Fibroblast of skin of left quadriceps (primary cell): ENCODE measurements at regions not wholly inside any gene's neighbourhood (a gene's known extent, or its start where the extent isn't known, plus 50 kb on each side); places are given as distances from the start of the nearest gene placed in this dataset.
A peak's percentile ranks its signal among the peaks of the same experiment; 100 is the strongest.

Experiments
- DNase-seq, 2 experiments: peaks; one replicate each; pipeline ENCODE4 v3.0.0-alpha.2; 2013; ENCODE audit warnings: low read depth in 2 of 2

GRCh38 chr12:92304371-92305055 lies 158.9 kb upstream of the BTG1 start:
- no peak for DNase-seq

DNA sequence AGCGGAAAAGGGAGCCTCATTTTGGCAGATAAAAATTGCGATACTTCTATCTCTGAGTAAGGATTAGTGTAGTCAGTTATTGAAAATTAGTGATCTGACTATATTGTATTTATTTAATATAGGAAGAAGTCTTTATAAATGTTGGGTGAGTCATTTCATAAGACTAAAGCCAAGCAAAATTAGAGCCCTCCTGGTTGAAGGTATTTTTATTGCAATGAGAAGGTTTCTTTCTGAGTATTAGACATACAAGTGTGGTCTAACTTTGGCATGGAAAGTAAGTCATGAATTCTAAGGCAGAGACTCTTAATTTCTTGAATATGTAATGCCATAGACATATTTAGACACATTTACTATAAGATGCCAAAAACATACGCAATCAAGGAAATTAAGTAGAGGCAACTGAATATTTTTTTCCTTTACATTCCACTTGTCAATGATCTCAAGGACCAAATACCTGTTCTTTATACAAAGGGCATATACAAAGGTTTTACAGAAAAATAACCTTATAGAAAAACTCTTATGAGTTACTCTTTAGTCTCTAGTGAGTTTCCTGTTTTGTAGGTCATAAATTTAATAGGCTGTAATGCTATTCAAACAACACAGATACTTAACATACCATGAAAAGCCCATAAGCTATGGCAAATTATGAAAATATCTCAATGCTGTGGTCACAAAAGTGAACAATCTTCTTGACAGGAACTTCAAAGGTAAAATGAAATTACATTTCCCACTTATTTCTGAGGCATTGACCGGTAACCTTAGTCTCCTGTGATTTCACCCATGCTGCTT lies 156.6 kb upstream of the BTG1 start:
- no peak for DNase-seq

DNA sequence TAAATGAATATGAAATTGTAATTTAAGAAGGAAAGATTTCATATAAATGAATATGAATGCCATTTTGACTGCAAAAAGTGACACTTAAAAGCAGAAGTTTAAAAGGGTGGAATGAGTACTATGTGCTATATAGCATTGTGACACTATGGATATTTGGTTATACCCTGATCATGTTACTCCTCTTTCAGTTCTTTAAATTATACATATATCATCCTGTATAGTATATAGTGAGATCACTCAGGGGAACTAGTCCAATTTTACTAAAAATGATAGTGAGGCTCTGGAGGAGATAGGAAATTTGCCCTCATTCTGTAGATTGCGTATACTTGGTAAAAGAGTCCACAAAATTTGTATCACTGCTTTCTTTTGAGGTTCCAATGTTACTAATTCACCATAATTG lies 155.7 kb upstream of the BTG1 start:
- no peak for DNase-seq

DNA sequence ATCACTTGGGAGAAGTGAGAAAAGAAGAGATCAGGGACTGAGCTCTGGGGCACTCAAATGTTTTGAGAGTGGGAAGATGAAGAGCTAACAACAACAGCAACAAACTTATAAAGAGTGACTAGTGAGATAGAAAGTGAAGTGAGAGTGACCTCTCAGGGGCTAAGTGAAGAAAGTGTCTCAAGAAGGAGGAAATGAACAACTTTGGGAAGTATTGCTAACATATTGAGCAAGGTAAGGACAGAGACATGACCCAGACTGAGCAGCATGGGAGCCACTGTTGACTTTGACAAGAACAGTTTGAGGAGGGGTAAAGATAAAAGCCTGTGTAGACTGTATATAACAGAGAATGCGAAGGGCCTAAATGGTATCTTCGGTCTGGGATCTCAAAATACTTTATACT lies 155.1 kb upstream of the BTG1 start:
- no peak for DNase-seq

DNA sequence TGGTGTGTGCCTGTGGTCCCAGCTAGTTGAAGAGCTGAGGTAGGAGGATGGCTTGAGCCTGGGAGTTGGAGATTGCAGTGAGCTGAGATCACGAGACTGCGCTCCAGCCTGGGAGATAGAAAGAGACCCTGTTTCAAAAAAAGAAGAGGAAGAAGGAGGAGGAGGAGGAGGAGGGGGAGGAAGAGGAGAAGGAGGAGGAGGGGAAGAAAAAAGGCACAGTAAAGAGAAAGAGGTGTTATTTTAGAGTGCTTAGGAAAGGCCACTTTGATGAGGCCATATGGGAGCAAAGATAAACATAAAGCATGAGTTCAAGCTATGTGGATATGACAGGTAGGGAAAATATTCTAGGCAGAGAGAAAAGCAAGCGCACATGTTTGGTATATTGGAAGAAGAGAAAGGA lies 154.1 kb upstream of the BTG1 start:
- DNase-seq, result no peak

DNA sequence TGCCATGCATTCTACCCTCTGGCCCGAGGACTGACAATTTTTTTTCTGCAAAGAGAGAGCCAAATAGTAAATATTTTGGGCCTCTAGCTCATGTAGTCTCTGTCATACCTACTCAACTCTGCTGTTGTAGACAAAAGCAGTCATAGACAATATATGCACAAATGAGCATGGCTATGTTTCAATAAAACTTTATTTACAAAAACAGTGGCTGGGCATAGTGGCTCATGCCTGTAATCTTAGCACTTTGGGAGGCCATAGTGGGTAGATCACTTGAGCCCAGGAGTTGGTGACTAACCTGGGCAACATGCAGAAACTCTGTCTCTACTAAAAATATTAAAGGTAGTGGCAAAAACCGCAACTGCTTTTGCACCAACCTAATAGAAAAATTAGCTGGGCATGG lies 153.7 kb upstream of the BTG1 start:
- no peak for DNase-seq

DNA sequence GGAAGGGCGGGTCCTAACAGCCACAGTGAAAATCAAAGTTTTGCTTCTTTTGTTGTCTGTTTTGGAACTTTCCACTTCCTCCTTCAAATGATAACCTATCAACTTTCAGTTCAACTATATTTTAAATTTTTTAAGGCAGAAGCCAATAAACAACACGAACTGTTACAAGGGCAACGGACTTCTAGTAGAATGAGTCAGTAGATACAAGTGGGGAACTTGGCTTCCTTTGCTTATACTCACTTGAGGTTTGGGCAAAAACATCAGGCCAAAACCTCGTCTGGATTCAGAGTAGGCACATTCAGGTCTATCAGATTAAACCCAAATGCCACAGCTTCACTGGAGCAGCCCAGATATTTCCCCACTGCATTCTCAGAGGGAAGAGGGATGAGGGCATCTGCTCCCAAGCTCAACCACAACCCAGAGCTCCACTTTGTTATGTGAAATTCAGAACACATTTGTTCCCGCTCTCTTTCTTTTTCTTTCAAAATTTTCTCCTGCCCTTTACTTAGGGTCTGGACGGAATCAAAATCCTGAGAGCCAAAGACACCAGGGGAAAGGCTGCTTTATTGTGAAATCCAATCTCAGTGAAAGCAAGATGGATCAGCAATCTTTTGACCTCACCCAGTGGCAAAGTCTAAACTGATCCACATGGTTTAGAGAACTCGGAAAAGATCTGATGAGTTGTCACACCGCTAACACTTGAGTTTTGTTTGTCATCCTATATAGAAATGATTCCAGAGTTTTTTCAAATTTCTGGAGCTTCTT lies 152.5 kb upstream of the BTG1 start:
- DNase-seq, result peak; percentile 26 to 29

DNA sequence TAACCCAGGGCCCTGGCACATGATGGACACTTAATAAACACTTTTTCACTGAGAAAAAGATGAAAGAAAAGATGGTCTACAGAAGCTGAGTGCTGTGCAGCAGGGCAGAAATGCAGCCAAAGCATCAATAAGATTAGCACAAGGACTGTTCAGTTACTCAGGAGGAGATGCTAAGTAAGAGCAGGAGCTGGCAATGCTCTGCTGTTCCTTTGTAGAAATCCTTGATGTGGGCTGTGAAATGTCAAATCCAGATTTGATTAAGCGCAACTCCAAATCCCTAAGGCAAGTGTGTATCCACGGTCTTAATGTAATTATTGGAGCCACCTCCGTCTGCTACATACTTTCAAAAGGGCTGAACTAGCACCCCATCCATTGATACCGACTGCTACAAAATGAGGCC lies 151.8 kb upstream of the BTG1 start:
- DNase-seq, result no peak

DNA sequence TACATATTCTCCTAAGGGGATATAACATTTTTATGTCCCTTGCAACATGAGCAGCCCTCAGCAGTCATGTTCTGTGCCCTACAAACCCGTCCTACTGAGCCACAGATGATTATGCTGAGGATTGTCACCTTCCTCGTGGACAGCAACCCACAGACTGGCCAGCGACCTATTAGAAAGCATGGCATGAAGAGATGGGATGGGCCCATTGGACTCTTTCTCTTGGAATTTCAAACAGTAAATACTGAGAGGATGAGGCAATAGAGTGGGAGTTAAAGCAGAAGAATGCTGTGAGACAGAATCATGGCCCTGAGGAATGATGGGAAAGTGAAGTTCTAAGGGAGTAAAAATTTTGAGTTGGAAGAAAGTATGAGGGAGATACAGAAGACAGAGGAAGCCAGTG lies 149.9 kb upstream of the BTG1 start:
- no peak for DNase-seq

DNA sequence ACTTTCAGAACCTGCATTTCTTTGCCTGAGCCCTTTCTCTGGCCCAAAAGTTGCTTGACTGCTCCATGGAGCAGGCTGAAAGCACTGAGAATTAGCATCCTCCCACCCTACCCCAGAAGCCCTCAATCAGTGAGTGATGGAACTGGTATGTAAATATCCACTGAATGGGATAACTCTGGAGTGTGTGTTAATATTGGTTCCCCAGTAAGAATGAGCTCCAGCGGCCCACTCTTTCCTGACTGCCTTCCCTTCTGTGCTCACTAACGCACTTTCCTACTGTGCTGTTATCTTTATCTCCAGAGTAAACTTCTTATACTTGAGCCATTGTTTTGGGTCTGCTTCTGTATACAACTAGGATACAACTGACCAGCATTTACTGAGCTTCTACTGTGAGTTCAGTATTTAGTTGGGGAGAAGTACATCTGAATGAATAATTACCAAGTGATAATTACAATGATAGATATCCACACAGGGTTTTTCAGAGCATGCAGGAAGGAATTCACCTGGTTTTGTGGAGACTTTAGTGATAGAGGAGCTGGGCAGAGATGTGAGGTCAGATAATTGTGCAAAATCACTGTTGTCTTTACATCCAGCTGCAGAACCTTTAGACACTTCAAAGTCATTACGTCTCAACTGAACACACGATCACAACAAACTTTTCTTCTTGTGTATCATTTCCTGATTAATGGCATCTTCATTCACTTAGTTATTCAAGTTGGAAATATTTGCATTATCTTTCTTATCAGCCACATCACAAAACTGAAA lies 149.2 kb upstream of the BTG1 start:
- no peak for DNase-seq

- DNase-seq, result no peak
These were observed 146.4 kb upstream of the BTG1 start for GRCh38 chr12:92292016-92292415.

DNA sequence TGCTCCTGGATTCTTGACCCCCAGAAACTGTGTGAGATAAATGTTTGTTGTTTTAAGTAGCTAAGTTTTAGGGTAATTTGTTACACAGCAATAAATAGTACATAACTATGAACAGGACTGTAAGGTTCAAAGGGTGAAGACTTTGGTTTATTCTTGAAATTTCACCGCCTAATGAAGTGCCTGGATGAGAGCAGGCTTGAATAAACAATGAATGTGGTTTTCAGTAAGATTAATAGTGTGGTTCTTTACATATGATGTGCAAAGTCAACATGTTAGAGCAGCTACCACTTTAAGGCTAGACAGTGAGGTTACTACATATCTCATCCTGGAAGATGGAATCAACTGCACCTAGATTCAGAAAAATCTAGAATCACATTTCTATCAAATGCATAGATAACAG lies 145.2 kb upstream of the BTG1 start:
- no peak for DNase-seq

- DNase-seq, result no peak
These were observed 144.7 kb upstream of the BTG1 start for GRCh38 chr12:92290350-92290695.

- peak; percentile 28 to 37 for DNase-seq
These were observed 144.1 kb upstream of the BTG1 start for GRCh38 chr12:92289629-92290349.

- DNase-seq, result no peak
These were observed 142.9 kb upstream of the BTG1 start for GRCh38 chr12:92288561-92288960.

GRCh38 chr12:92278378-92278828 lies 132.8 kb upstream of the BTG1 start:
- DNase-seq, result no peak

DNA sequence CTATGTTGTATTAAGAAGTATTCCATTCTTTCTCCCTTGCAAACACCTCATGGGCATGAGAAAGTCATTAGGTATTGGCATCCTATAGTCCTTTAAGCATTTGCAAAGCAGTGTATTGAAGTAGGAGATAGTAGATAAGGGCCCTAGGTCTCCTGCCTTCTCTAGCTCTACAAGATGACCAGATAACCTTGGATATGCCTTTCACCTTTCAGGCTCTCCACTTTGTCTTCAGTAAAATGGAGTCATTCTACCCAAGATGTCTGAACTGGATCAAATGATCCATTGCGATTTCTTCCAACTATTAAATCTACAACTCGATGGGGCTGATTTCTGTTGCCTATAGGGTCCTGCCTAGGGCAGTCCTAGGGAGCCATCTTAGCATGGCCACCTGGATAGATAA lies 132.1 kb upstream of the BTG1 start:
- no peak for DNase-seq

- DNase-seq, result no peak
These were observed 130.6 kb upstream of the BTG1 start for GRCh38 chr12:92276276-92276675.

GRCh38 chr12:92275443-92276154 lies 130.0 kb upstream of the BTG1 start:
- no peak for DNase-seq

- DNase-seq, result no peak
These were observed 127.4 kb upstream of the BTG1 start for GRCh38 chr12:92273076-92273475.
